ENCODE measurements at regions not wholly inside any gene's neighbourhood (a gene's known extent, or its start where the extent isn't known, plus 50 kb on each side); places are given as distances from the start of the nearest gene placed in this dataset.

DNA sequence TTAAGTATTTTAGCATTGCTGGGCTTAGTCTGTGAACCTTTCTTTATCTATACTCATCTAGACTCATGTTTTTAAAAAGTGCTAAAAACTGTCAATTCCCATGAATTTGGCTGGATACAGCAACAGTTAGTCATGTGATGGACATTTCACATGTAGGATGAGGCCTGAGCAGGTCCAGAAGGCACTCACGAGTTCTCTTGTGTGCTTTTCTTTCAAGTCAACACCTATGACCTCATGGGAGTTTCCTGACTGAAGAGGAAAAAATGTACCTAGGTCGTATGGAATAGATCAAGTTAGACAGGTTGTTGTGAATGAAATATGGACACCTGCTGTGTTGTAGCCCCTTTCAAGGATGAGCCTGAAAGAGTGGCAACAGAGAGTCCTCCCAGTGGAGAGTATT, 394.2 kb downstream of the DUSP10 start:
- no peak for DNase-seq (ENCODE audit: low read depth, low spot score)

DNA sequence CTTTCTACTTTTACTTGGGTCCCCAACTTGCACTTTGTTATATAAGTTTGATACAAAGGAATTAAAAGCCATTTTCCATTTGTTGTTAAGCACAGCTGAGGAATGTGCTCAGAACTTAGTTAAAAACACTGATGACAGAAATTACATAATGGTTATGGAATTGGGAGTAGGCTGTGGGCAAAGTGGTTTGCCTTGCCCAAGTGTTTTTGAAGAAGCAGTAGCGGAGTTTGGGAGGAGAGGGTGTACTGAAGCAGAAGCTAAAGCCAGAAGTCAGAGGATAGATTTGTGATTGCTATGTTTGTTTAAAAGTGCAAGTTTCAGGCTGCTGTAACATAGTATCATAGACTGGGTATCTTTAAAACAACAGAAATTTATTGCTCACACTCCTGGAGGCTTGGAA, 391.8 kb downstream of the DUSP10 start:
- DNase-seq (ENCODE audit: low read depth, low spot score) = no peak

DNA sequence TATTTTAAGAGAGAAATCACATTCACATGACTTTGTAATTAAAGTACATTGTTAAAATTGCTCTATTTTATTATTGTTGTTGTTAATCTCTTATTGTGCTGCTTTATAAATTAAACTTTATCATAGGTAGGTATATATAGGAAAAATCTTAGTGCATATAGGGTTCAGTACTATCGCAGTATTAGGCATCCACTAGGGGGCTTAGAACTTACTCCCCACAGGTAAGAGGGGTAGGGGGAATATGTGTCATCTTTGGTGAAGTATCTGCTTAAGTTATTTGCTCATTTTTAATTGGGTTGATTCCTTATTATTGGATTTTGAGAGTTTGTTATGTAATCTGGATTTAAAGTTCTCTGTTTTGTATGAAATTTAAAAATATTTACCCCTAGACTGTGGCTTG, 385.2 kb downstream of the DUSP10 start:
- DNase-seq (ENCODE audit: low read depth, low spot score) = no peak

DNA sequence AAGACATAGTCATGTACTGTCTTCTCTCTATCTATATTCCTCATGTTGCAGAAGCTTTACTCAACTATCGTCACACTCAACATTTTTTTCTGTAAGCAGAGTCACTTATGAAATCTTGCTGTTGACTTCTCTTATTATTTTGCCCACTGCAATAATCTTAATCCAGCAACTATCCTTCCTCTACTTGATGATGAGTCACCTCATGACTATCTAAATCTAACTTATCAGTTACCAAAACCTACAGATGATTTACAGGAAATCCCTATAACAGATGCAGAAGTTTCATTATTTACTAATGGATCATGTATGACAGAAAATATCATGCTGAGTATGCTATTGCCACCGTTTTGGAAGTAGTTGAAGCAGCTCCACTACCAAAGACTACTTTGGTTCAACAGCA, 378.9 kb downstream of the DUSP10 start:
- DNase-seq (ENCODE audit: low read depth, low spot score) = no peak

DNA sequence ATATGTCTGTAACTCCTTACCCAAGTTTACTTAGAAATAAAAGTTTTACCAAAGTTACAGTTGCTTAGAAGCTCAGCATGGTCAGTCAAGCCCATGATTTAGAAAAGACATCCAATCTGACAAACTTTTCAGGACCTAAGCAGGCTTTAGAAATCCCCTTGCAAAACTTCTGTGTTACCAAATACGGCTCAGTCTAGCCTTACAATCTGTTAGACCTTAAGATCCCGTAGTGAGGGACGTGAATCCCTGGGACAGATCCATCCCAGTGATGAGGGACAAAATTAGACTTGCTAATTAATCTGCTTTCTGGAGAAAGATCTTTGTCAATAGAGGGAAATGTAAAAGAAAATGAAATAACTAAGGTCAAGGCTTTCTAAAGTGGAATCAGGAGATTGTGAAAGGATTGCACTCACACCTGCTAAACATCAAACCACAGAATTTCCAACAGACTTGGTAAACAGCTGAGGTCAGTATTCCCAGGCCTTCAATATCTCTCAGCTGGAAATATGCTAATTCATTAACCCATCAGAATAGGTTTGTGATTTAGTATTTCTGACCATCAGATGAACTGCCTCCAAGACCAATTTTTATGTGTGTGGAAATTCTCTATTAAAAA, 375.3 kb downstream of the DUSP10 start:
- DNase-seq (ENCODE audit: low read depth, low spot score) = no peak

DNA sequence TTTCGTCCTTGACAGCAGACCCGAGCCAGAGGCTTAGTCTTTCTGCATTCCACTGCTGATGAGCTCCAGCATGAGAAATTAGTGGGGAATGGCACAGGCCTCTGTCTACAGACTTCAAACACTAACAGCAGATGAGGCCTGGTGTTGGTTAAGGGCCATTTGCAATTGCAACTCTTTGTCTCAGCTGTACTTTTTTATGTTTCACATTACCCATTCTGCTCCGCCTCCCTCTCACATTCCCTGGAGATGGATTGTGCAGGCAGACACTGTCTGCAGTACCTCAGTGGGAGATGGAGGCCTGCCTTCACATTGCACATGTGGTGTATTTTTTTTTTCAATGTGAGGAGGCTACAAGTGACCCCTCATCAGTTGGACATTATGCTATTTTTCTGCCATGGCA, 370.2 kb downstream of the DUSP10 start:
- no peak for DNase-seq (ENCODE audit: low read depth, low spot score)

DNA sequence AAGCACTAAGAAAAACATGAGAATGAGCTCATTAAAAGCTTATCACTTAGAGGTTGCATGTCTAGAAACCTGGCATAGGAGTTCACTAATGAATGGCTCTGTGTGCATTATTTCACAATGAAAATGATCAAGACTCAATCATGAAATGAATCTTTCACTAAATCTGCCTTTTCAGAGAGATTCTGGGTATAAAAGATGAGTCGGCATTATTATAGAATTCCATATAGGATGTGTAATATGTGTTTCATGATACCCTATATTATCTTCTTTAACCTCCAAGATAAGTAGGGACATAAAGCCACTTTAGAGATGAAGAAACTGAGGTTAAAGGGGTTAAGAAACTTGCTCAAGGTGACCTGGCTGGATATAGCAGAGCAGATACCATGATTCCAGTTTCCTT, 368.1 kb downstream of the DUSP10 start:
- DNase-seq (ENCODE audit: low read depth, low spot score) = no peak

DNA sequence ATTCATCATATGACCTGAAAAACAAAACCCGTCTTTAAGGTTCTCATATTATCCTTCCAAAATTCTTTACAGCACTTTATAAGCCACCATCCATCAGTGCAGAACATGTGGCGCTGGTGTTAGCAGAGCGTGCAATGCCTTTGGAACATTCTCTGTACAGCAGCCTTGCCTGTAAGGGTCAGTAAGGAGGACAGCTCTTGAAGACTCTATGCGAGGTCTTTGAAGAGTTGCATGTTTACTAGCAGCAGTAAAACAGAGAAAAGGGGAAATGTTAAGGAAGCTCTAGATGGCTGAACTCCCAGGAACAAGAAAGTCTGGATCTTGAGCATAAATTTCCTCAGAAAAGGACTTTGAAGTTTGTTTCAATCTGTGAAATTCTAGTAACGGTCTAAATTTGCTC, 365.6 kb downstream of the DUSP10 start:
- no peak for DNase-seq (ENCODE audit: low read depth, low spot score)

DNA sequence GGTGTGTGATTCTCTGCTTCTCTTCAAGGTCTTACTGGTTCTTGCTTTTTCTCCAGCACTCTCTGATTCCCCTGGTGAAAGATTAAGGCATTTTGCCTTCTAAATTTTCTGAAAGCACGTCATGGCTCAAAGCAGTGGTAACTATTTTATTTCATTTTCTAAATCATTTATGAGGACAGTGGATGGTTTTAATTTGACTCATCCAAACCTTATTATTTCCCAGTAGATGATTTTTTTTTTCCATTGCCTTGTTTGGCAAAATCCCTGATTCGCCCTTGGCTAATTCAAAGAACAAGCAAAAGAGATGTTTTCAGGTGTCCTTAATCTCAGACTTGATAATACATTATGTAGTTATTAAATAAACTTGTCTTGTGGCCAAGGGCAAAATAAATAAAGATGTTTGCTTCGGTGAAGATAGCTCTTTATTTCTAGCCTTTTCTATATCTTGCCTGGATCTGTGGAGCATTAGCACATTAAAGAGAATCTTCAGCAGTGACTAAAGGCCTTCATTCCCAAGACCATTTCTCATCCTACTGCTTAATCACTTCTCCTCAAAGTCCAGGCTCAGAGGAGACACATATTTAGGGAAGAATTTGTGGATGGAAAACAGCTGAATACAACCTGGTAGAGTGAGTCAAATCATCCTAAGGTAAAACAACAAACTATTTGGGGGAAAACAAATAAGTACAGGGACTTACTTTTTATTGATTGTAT, 359.8 kb downstream of the DUSP10 start:
- no peak for DNase-seq (ENCODE audit: low read depth, low spot score)

DNA sequence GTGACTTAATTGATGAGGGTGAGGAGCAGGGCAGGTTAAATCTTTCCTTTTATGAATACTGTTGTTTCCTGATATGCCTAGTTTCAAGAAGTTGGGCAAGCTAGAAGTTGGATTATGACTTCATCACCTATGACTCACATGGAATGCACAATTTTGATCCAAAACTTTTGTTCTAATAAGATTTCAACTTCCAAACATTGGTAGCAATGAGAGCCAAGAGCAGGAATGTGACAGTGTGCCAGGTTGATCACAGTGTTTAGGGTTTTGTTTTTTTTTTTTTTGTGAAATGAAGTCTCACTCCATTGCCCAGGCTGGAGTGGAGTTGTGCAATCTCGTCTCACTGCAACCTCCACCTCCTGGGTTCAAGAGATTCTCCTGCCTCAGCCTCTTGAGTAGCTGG, 349.4 kb downstream of the DUSP10 start:
- no peak for DNase-seq (ENCODE audit: low read depth, low spot score)

DNA sequence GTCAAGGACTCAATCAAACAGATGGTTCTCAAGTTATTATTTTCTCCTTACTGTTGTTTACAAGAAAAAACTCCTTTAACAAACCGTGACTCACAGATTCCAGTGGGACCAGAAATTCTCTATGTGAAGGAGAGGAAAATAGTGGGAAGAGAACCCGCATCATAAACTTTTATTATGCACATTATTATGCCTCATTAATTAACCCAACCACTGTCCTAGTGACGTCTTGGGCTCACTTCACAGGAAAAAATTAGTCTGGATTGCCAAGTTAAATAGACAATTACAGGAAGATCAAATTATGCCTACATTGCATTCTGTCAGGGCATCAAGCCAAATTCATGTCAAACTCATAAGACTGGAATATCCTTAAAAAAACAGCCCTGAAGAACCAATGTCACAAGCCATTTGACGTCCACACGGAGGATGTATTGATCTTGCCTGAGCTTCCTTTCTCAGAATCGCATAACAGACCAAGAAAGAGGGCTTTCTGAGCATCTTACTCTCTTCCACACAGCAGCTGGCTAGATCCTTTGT, 347.8 kb downstream of the DUSP10 start:
- no peak for DNase-seq (ENCODE audit: low read depth, low spot score)

DNA sequence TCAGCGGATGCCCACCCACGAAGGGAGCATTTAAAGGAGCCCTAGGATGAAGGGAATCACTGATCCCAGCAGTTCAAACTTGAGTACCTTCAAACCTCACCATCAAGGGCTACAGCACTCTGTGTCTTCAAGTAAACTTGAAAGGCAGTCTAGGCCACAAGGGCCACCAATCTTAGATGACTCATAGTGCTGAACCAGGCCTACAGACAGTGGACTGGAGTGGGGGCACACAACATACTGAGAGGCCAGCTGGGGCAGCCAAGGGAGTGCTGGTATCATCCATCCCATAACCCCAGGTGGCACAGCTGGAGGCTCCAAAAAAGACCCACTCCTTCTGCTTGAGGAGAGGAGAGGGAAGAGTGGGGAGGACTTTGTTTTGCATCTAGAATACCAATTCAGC, 345.4 kb downstream of the DUSP10 start:
- no peak for DNase-seq (ENCODE audit: low read depth, low spot score)

DNA sequence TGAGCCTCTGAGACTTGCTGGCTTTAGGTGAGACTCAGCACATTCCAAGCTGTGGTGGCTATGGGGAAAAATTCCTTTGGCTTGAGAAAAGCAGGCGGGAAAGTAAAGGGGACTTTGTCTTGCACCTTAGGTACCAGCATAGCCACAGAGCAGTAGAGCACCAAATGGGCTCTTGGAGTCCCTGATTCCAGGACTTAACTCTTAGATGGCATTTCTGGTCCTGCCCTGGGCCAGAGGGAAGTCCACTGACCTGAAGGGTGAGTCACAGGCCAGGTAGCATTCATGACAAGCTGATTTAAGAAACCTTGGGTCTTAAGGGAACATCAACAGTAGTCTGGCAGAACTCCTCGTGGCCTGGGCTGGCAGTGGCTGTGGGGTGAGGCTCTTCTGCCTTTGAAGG, 344.7 kb downstream of the DUSP10 start:
- DNase-seq (ENCODE audit: low read depth, low spot score) = no peak

DNA sequence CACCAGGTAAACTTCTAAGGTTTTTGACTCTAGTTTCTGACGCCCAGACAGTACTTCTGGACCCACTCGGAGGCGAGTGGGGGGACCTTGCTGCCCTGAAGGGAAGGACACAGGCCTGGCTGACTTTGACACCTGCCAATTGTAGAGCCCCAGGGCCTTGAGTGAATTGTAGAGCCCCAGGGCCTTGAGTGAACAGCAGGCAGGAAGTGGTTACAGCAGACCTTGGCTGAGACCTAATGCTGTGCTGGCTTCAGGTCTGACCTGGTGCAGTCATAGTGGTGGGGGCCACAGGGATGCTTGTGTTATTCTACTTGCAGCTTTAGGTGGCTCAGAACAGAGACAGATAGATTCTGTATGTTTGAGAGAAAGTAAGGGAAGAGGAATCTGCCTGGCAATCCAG, 344.3 kb downstream of the DUSP10 start:
- DNase-seq (ENCODE audit: low read depth, low spot score) = no peak

DNA sequence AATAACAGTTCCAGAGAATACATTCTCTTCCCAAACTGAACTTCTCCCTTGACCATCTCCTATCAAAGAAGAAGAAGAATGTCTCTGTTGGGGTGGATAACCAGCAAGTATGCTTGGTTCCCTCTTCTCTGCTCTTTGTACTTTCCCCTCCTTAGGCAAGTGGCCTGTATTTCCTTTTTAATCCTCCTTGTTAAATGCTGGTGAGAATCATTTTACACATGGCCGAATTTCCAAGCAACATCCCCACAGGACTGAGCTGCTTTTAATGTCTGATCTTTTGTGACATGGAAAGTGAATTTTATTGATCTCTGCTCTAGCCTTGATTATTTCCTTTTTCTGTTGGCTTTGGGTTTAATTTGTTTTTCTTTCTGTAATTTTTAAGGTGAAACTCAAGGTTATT, 336.7 kb downstream of the DUSP10 start:
- no peak for DNase-seq (ENCODE audit: low read depth, low spot score)

DNA sequence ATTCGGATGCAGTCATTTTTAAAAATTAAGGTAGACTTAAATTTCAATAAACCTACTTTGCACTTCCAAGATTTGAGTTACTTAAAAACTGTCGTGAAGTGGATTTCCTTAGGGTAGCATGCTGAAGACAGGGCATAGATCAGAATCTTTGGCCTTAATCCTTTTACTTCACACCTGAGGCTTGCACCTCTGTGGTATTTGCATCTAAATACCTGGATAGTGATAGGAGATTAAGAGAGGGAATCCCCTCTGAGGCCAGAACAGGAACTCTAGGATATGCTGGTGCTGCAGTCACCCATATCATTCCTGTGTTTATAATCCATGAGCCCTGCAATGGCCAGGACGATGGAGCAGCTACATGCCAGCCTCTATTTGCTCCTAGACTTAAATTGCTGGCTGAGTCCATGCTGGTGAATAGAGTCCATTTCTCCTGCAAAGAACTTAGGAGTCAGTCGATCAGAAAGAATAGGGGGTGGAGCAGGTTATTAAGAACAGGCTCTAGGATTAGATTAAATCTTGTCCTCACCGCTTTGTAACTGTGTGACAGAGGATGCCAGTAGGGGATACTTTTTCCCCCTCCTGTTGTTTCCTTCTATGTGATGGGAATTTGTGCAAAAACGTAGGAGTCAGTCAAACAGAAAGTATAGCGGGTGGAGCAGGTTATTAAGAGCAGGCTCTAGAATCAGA, 333.6 kb downstream of the DUSP10 start:
- DNase-seq (ENCODE audit: low read depth, low spot score) = no peak

DNA sequence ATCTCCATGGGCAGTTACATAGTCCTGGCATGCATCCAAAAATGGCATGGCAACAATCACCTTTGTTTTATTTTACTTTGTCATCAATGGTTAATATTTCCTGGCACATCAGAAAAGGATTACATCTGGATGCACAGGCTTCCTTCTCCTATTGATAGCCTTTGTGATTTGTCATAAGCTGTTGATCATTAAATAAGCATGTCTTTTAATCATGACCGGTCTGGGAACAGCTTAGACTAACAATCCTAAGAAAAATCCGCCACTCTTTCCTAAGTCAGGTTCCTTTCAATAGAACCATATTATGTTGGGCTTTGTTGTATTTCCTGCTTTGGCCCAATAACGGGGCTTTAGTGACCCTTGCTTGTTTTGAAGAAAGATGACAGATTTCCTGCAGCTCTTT, 330.6 kb downstream of the DUSP10 start:
- no peak for DNase-seq (ENCODE audit: low read depth, low spot score)

DNA sequence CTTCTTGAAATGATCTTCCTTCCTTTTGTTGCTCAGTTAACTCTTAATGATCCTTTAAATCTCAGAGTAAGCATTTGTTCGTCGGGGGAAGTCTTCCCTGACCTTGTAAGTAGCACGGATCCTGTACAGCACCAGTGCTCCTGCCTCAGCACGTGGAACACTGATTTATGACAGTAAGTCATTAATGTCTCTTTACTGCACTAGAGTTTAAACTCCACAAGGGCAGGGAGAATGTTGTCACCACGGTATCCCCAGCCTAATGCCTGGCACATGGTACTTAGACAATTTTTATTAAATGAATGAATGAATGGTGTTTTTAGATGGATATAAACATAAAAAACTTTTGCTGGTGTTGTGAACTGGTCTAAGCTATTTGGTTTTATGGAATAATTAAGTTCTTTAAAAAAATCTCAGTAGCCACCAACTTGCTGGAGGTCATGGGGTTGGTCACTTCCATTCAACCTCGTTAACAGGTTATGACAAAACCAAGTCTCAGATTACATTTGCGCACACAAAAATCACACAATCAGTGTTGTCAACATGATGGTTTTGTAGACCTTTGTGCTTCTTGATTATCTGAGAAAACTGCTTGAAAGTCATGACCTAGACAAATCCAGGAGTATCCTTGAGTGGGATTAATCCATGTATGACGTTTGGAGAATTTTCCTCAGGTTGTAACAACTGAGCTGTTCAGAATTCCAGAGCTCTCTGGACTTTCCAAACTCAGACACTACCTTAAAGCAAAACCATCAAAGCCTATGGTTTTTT, 326.9 kb downstream of the DUSP10 start:
- no peak for DNase-seq (ENCODE audit: low read depth, low spot score)

DNA sequence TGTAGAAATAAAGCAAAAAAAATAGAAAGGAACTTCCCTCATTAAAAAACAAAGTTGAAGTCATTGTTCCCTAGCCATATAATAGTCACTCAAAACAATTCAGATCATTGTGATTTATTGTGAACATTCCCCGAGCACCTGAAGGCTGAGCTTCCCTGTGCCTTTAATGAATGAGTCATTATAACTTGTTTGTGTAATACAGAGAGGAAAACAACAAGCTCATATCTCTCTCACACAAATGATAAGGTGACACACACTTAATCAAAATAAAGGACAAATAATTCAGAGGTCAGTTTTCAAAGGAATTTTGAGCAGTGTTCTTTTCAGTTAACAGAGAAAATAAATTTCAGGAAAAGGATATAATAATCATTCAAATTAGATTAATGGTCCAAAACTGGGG, 326.2 kb downstream of the DUSP10 start:
- DNase-seq (ENCODE audit: low read depth, low spot score) = no peak

DNA sequence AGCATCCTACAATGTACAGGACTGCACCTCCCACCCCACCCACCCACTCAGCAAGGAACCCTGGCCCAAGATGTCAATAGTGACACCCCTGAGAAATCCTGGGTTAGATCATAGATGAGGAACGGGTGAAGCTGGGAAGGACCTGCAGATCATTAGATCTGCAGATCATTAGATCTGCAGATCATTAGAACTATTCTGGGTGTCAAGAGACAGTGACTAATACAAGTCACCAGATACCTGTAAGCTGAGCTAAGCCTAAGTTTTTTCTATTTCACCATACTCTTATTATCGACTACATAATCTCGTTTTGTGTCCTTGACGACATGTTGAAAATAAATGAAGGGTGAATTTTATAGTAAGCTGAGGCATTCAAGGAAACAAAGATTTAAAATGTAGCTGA, 325.7 kb downstream of the DUSP10 start:
- DNase-seq (ENCODE audit: low read depth, low spot score) = no peak

DNA sequence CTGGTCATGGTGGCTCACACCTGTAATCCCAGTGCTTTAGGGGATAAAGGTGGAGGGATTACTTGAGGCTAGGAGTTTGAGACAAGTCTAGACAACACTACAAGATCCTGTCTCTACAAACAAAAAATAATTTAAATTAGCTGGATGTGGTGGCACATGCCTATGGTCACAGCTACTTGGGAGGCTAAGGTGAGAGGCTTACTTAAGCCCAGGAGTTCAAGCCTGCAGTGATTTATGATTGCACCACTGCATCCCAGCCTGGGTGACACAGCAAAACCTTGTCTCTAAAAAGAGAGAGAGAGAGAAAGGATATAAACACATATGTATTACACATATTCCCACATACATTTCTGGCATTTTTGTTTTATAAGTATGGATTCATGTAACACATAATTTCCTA, 325.2 kb downstream of the DUSP10 start:
- no peak for DNase-seq (ENCODE audit: low read depth, low spot score)

DNA sequence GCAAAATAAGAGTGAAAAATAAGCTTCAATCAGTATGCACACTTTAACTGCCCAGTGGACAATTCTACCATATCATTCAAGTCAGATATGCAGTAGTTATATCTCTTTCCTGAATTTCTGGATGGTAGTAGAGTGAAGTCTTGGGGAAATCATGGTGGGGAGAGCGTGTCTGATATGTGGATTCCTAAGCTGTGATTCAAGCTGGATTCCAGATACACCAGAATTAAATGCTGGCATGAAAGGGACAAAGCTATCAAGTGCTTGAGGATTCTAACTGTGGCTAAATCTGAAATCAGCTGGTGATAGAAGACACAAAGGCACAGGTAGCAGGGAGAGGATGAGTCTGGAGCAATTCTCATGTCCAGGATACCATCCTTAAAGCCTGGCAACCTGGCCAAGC, 323.5 kb downstream of the DUSP10 start:
- no peak for DNase-seq (ENCODE audit: low read depth, low spot score)

Measured in smooth muscle cell of the brain vasculature (primary cell).